ENCODE measurements at regions not wholly inside any gene's neighbourhood (a gene's known extent, or its start where the extent isn't known, plus 50 kb on each side); places are given as distances from the start of the nearest gene placed in this dataset.
"Not testable (repeated sequence)": the region's sequence is repeated elsewhere in the genome, so short reads cannot be mapped to it uniquely, and the experiment has no call there.

- TF ChIP-seq CTCF, POLR2A (IDR thresholded peaks at IDR 0.05): not testable (repeated sequence)
Measured at GRCh38 chr5:40438646-40439045, 241.1 kb upstream of the PTGER4 start.
